HUES48 (cell line): ENCODE measurements at regions not wholly inside any gene's neighbourhood (a gene's known extent, or its start where the extent isn't known, plus 50 kb on each side); places are given as distances from the start of the nearest gene placed in this dataset.
"Not testable (repeated sequence)": the region's sequence is repeated elsewhere in the genome, so short reads cannot be mapped to it uniquely, and the experiment has no call there.

ENCODE experiments used
- H3K27ac ChIP-seq: one replicate; pipeline ENCODE4 v1.7.0; 2013; ENCODE audit warnings: low read depth, low read length, inconsistent platforms
- H3K27me3 ChIP-seq: 2 replicates; pipeline ENCODE4 v1.6.1; 2013; ENCODE audit warnings: mild to moderate bottlenecking, low read length; ENCODE audit not compliant: control insufficient read depth, insufficient read depth
- H3K36me3 ChIP-seq: 2 replicates; pipeline ENCODE4 v1.6.1; 2013; ENCODE audit warnings: low read length; ENCODE audit not compliant: control insufficient read depth, insufficient read depth
- H3K4me1 ChIP-seq: 2 replicates; pipeline ENCODE4 v1.6.1; 2013; ENCODE audit warnings: mild to moderate bottlenecking, low read length; ENCODE audit not compliant: control insufficient read depth, insufficient read depth
- H3K4me3 ChIP-seq: 2 replicates; pipeline ENCODE4 v1.5.1; 2013; ENCODE audit warnings: mild to moderate bottlenecking, low read depth, low read length
- H3K9ac ChIP-seq: 2 replicates; pipeline ENCODE4 v1.6.1; 2013; ENCODE audit warnings: mild to moderate bottlenecking, low read depth, low read length, moderate library complexity
- H3K9me3 ChIP-seq: 2 replicates; pipeline ENCODE4 v1.6.1; 2013; ENCODE audit warnings: low read length; ENCODE audit not compliant: control insufficient read depth, insufficient read depth

GRCh38 chr21:27519361-27519760, 552.5 kb upstream of the ADAMTS5 start:
- H3K27me3 ChIP-seq, result no peaks in the 10 kb centered on the region
- no peaks in the 10 kb centered on the region for H3K4me1 ChIP-seq
- peaks cover 24% of the 10 kb centered on the region for H3K9me3 ChIP-seq
- H3K9ac ChIP-seq, result no peak overlapping the region
- H3K4me3 ChIP-seq, result no peak overlapping the region
- no peaks in the 10 kb centered on the region for H3K36me3 ChIP-seq
- H3K27ac ChIP-seq, result no peak overlapping the region

DNA sequence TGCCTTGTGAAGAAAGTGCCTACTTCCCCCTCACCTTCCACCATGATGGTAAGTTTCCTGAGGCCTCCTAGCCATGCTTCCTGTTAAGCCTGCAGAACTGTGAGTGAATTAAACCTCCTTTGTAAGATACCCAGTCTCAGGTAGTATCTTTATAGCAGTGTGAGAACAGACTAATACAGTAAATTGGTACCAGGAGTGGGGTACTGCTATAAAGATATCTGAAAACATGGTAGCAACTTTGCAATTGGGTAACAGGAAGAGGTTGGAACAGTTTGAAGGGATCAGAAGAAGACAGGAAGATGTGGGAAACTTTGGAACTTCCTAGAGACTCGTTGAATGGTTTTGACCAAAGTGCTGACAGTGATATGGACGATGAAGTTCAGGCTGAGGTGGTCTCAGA, 550.3 kb upstream of the ADAMTS5 start:
- not testable (repeated sequence) for H3K4me3 ChIP-seq
- H3K9me3 ChIP-seq, result peaks cover 23% of the 10 kb centered on the region

GRCh38 chr21:27515676-27516075, 548.8 kb upstream of the ADAMTS5 start:
- H3K9me3 ChIP-seq, result peaks cover 19% of the 10 kb centered on the region
- no peaks in the 10 kb centered on the region; the same call in 1 of the 2 replicates for H3K4me1 ChIP-seq
- H3K4me3 ChIP-seq, result no peak overlapping the region
- no peaks in the 10 kb centered on the region for H3K27me3 ChIP-seq
- H3K9ac ChIP-seq, result no peak overlapping the region
- H3K27ac ChIP-seq, result no peak overlapping the region
- no peaks in the 10 kb centered on the region for H3K36me3 ChIP-seq

More for the DNA sequence above, 550.3 kb upstream of the ADAMTS5 start:
- H3K27ac ChIP-seq, H3K36me3 ChIP-seq, H3K4me1 ChIP-seq, H3K27me3 ChIP-seq, H3K9ac ChIP-seq: not testable (repeated sequence)

DNA sequence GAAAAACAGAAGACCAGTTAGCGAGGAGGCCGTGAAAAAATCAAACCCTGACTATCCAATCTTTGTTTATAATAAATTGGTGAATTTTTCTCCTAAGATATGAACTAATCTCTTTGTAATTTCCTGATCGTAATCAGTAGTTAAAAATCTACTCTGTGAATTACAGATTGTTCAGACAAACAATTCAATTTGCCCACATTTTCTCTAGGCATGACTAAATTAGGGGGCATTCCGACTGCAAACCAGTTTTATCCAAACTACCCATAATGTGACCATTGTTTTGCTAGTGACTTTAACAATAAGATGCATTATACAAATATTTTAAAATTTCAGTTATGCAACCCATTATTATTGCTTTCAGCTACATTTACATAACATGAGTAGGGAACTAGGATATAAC, 546.9 kb upstream of the ADAMTS5 start:
- Histone ChIP-seq H3K4me3 (no peak overlapping the region), H3K27me3 (no peaks in the 10 kb centered on the region), H3K9ac (no peak overlapping the region), H3K9me3 (peaks cover 19% of the 10 kb centered on the region), H3K27ac (no peak overlapping the region), H3K36me3 (no peaks in the 10 kb centered on the region), H3K4me1 (no peaks in the 10 kb centered on the region; the same call in 1 of the 2 replicates)

GRCh38 chr21:27513016-27513415, 546.1 kb upstream of the ADAMTS5 start:
- Histone ChIP-seq H3K36me3 (no peaks in the 10 kb centered on the region), H3K4me3 (no peak overlapping the region), H3K27me3 (no peaks in the 10 kb centered on the region), H3K4me1 (no peaks in the 10 kb centered on the region; the same call in 1 of the 2 replicates), H3K27ac (no peak overlapping the region), H3K9me3 (peaks cover 13% of the 10 kb centered on the region), H3K9ac (no peak overlapping the region)

- Histone ChIP-seq H3K4me1 (no peaks in the 10 kb centered on the region; the same call in 1 of the 2 replicates), H3K36me3 (no peaks in the 10 kb centered on the region), H3K4me3 (no peak overlapping the region), H3K27me3 (no peaks in the 10 kb centered on the region), H3K9me3 (no peaks in the 10 kb centered on the region), H3K9ac (no peak overlapping the region), H3K27ac (no peak overlapping the region)
Observed at GRCh38 chr21:27511233-27511632, 544.3 kb upstream of the ADAMTS5 start.

DNA sequence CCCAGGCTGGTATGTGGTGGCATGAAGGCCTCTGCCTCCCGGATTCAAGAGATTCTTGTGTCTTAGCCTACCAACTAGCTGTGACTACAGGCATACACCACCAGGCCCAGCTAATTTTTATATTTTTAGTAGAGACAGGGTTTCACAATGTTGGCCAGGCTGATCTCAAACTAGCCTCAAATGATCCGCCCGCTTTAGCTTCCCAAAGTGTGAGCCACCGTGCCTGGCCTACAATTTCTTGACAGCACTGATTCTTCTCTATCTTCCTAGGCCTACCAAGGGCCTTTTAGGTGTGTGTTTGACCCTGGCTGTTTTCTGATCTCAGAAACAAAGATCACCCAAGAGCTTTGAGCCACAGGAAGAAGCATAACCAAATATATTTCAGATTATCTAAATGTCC, 540.8 kb upstream of the ADAMTS5 start:
- Histone ChIP-seq H3K9ac (no peak overlapping the region), H3K9me3 (no peaks in the 10 kb centered on the region), H3K4me1 (no peaks in the 10 kb centered on the region), H3K4me3 (no peak overlapping the region), H3K36me3 (no peaks in the 10 kb centered on the region), H3K27me3 (no peaks in the 10 kb centered on the region), H3K27ac (no peak overlapping the region)

GRCh38 chr21:27505516-27505915, 538.6 kb upstream of the ADAMTS5 start:
- Histone ChIP-seq H3K4me1 (no peaks in the 10 kb centered on the region), H3K36me3 (no peaks in the 10 kb centered on the region), H3K9ac (no peak overlapping the region), H3K4me3 (no peak overlapping the region), H3K9me3 (no peaks in the 10 kb centered on the region), H3K27ac (no peak overlapping the region), H3K27me3 (no peaks in the 10 kb centered on the region)

GRCh38 chr21:27502801-27503200, 535.9 kb upstream of the ADAMTS5 start:
- Histone ChIP-seq H3K36me3 (no peaks in the 10 kb centered on the region), H3K9me3 (no peaks in the 10 kb centered on the region), H3K27ac (no peak overlapping the region), H3K27me3 (no peaks in the 10 kb centered on the region), H3K4me3 (no peak overlapping the region), H3K9ac (no peak overlapping the region), H3K4me1 (peaks cover 7% of the 10 kb centered on the region; the same call in 1 of the 2 replicates)

DNA sequence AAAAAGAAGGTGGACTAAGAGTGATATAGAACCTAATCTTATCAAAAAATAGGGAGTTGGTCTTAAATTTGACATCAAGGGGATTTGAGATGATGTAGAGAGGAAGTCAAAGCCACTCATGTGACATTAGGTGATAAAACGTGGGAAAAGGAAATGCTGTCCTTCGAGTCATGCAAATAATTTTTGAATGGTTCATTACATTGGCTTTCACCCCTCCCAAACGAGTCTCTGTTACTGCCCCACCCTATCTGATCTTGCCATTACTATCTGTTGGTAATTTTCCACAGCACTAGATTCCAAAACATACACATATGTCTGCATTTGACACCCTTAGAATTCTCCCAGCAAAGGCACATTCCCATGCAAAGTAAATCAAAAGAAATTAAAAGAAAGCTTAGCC, 531.1 kb upstream of the ADAMTS5 start:
- Histone ChIP-seq H3K9me3 (no peaks in the 10 kb centered on the region), H3K36me3 (no peaks in the 10 kb centered on the region), H3K4me3 (no peak overlapping the region)

DNA sequence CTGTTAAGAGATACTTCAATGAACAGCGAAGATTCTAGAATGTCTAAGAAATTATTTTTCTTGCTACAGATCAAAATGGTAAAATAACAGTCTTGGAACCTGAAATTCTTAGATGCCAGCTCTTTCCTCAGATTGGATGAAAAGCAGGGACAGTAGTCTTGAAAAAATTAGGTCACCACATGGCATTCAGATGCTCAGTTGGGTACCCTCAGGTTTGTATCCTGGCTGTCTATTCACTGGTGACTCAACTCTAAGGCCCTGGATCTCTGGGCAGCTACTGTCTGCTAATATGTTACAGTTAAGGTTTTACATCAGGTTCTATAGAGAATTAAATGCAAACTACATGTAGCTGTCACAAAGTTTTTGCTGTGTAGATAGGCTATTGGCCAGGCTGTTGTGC, 528.9 kb upstream of the ADAMTS5 start:
- H3K9me3 ChIP-seq, result no peaks in the 10 kb centered on the region
- H3K36me3 ChIP-seq, result no peaks in the 10 kb centered on the region
- H3K27ac ChIP-seq, result no peak overlapping the region
- H3K4me1 ChIP-seq, result peaks cover 7% of the 10 kb centered on the region; the same call in 1 of the 2 replicates
- no peak overlapping the region for H3K4me3 ChIP-seq
- H3K9ac ChIP-seq, result no peak overlapping the region
- H3K27me3 ChIP-seq, result no peaks in the 10 kb centered on the region

More for the DNA sequence above, 531.1 kb upstream of the ADAMTS5 start:
- Histone ChIP-seq H3K27ac (no peak overlapping the region), H3K9ac (no peak overlapping the region), H3K4me1 (peaks cover 7% of the 10 kb centered on the region; the same call in 1 of the 2 replicates), H3K27me3 (no peaks in the 10 kb centered on the region)

DNA sequence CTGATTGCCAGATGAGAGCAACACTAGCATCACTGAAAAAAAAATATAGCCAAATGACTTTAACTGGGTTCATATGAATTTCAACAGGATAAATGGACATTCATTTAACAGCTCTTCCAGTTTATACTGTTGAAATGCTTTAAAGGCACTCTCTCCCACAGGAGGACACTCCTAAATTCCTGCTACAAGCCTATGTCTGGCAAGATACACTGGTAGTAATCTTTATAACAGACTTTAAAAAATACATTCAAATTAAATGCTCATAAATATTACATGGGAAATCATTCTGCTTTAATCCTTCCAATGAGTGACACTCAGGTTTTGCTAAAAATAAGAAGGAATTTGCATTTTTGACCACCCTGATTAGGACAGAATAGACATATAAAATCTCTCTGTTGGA, 526.7 kb upstream of the ADAMTS5 start:
- H3K9ac ChIP-seq, result no peak overlapping the region
- H3K36me3 ChIP-seq, result no peaks in the 10 kb centered on the region
- peaks cover 9% of the 10 kb centered on the region; the same call in 1 of the 2 replicates for H3K4me1 ChIP-seq
- no peaks in the 10 kb centered on the region for H3K9me3 ChIP-seq
- H3K27ac ChIP-seq, result no peak overlapping the region
- no peak overlapping the region for H3K4me3 ChIP-seq
- H3K27me3 ChIP-seq, result no peaks in the 10 kb centered on the region
